Body of pancreas (tissue), 4 donors: ENCODE measurements at regions not wholly inside any gene's neighbourhood (a gene's known extent, or its start where the extent isn't known, plus 50 kb on each side); places are given as distances from the start of the nearest gene placed in this dataset.
A peak's percentile ranks its signal among the peaks of the same experiment; 100 is the strongest.

ENCODE experiments used
- ATAC-seq: fragments of 150-250 bp; one replicate; pipeline ENCODE4 v1.9.1; 2016
- DNase-seq, 4 donors: peaks; one replicate each; pipeline ENCODE4 v3.0.0-alpha.2; 2019
- H3K27ac ChIP-seq, 4 donors: fragments of 200-600 bp; sonication (generic); 1 replicate in 3 of 4; 2 replicates in 1 of 4; pipeline versions ENCODE4 v1.5.1 to v1.6.1; 2016 to 2019; ENCODE audit warnings: mild to moderate bottlenecking in 1 of 4, mixed read lengths in 1 of 4, moderate library complexity in 1 of 4
- H3K27me3 ChIP-seq, 2 donors: fragments of 200-600 bp; sonication (generic); one replicate each; pipeline ENCODE4 v1.6.0; 2016; ENCODE audit warnings: mild to moderate bottlenecking in 1 of 2
- H3K36me3 ChIP-seq, 2 donors: fragments of 200-600 bp; sonication (generic); replicated peaks in 1 of 2; 2 replicates each; pipeline ENCODE4 v1.5.1; 2016; ENCODE audit warnings: low read depth in 2 of 2; ENCODE audit not compliant: insufficient read depth in 1 of 2
- H3K4me1 ChIP-seq: fragments of 200-600 bp; sonication (generic); one replicate; pipeline ENCODE4 v1.6.0; 2016
- H3K4me3 ChIP-seq, 2 donors: fragments of 200-600 bp; sonication (generic); 1 replicate in 1 of 2; 2 replicates in 1 of 2; pipeline ENCODE4 v1.5.1; 2016 to 2019
- H3K9me3 ChIP-seq, 3 donors: fragments of 200-600 bp; sonication (generic); 1 replicate in 2 of 3; 2 replicates in 1 of 3; pipeline ENCODE4 v1.5.1; 2016
- CTCF ChIP-seq, 7 experiments: fragments of 450-650 bp in 4 of 7; fragments of 200-600 bp in 3 of 7; sonication (generic) in 3 of 7; IDR thresholded peaks; one replicate each; pipeline ENCODE4 v1.5.1; 2016 to 2019; ENCODE audit warnings: antibody characterized with exemption in 7 of 7
- POLR2A ChIP-seq, 3 donors: fragments of 450-650 bp; IDR thresholded peaks; one replicate each; pipeline ENCODE4 v1.6.1; 2016; ENCODE audit warnings: antibody characterized with exemption in 3 of 3, mild to moderate bottlenecking in 2 of 3
- WGBS, 2 donors: methylation state at CpG; one replicate each; pipeline ENCODE4 v1.1.5; 2017; 5-methylcytosine and 5-hydroxymethylcytosine counted together
- intact Hi-C: fragments of 100-400 bp; cut with DNase I; formaldehyde crosslinking; loops from one replicate; pipeline ENCODE4 v1.15.1; 2023

DNA sequence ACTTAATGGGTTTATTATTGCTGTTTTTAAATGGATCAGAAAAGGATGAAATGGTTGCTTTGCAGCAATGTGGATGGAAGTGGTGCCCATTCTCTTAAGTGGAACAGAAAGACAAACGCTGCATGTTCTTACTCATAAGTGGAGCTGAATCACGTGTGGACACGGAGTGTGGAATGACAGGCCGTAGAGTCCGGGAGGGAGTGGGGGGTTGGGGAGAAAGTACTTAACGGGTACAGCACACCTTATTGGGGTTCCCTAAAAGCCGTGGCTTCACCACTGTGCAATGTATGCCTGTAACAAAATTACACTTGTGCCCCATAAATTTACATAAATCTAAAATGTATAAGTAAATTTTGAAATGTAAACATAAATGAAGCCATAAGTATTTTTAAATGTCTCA is 64.0 kb upstream of the CTDP1 start:
- Histone ChIP-seq H3K36me3 (no peaks in the 10 kb centered on the region), H3K9me3 (no peaks in the 10 kb centered on the region), H3K4me3 (no peak overlapping the region), H3K27ac (no peak overlapping the region), H3K4me1 (no peaks in the 10 kb centered on the region), H3K27me3 (no peaks in the 10 kb centered on the region)
- intact Hi-C loops, result no loop called here
- ATAC-seq (no peak), DNase-seq (peak in 2 of 4 donors; percentile 2)
- WGBS, 2 donors, result 66 to 69% methylated on average over 7 of the region's 7 CpGs
- TF ChIP-seq CTCF (IDR thresholded peaks at IDR 0.05) (no peak), POLR2A (IDR thresholded peaks at IDR 0.05) (no peak)

DNA sequence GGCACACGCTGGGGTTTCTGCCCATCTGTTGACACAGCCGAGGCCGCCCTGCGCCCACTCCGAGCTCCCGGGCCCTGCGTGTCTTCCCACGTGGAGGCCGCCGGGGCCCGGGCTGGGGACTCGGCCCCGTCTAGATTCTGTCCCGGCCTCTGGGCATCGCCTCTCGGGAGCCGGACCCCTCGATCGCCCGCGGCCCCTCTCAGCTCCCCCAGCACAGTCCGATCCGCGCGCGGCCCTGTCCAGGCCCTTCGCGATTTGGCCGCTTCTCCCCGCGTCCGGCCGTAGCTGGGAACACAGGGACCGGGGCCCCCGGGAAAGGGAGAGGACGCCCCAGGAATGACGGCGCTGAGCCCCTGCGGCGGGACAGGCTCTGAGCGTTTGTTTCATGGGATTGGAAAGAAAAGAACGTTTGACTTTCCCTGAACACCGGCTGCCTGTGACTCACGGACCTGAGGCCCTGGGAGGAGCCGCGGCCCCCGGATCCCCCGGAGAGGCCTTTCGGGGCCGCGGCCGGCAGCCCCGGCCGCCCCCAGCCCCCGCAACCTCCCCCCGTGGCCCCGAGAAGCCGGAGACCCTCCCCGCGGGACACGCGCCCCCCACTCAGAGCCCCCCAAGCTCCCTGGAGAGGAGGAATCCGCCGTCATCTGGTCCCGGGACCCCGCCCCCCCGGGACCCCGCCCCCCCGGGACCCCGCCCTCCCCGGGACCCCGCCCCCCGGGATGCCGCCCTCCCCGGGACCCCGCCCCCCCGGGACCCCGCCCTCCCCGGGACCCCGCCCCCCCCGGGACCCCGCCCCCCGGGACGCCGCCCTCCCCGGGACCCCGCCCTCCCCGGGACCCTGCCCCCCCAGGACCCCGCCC is 62.7 kb upstream of the CTDP1 start:
- TF ChIP-seq CTCF (IDR thresholded peaks at IDR 0.05), result no peak
- TF ChIP-seq POLR2A (IDR thresholded peaks at IDR 0.05), result no peak
- Histone ChIP-seq H3K4me1 (no peaks in the 10 kb centered on the region), H3K4me3 (no peak overlapping the region), H3K36me3 (no peaks in the 10 kb centered on the region), H3K27ac (no peak overlapping the region), H3K27me3 (no peaks in the 10 kb centered on the region), H3K9me3 (no peaks in the 10 kb centered on the region)
- peak; percentile 33 for ATAC-seq
- DNase-seq, result peak in 2 of 4 donors; percentile 3 to 11
- 38 to 54% methylated on average over 12 to 52 of the region's 89 CpGs for WGBS, 2 donors
- intact Hi-C loops, result no loop called here

DNA sequence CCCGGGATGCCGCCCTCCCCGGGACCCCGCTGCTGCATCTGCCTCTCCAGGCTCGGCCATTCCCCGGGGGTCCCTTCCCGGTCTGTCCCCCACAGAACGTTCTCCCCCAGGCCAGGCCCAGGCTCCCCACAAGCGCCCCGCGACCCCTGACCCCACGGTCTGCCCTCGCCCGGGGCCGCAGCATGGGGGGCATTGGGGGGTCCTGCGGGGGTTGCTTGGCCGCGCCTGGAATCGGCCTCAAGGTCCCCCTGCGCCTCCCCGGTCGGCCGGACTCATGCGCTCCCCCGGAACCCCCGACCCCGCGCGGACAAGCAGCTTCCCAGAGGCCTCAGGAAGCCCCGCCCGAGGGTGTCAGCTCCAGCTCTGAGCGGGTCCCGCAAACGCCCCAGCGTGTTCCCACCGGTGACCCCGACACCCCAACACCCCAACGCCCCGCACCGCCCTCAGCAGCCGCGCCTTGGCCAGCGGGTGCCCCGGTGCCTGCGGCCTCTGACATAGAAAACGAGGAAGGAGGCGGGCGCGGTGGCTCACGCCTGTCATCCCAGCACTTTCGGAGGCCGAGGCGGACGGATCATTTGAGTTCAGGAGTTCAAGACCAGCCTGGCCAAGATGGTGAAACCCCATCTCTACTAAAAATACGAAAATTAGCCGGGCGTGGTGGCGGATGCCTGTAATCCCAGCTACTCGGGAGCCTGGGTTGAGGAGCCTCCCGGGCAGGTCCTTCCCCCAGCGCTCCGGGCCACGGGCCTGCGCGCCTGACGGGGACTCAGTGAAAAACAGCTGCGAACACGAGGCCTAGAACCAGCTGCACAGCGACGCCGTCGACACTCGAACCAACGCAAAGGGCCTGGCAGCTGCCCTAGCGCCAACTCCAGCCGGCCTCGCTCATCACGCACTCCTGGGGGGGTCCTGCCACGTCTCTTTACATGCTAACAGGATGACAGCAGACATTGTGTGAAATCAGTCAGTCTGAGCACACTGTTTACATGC is 61.8 kb upstream of the CTDP1 start:
- Histone ChIP-seq H3K4me1 (no peaks in the 10 kb centered on the region), H3K27ac (no peak overlapping the region), H3K9me3 (no peaks in the 10 kb centered on the region), H3K36me3 (no peaks in the 10 kb centered on the region), H3K4me3 (no peak overlapping the region), H3K27me3 (no peaks in the 10 kb centered on the region)
- peak in 1 of 4 donors; percentile 7 for DNase-seq
- 81% methylated on average over 16 to 40 of the region's 79 CpGs for WGBS, 2 donors
- no peak for ATAC-seq
- no peak for TF ChIP-seq POLR2A (IDR thresholded peaks at IDR 0.05)
- no peak for TF ChIP-seq CTCF (IDR thresholded peaks at IDR 0.05)
- intact Hi-C loops, result no loop called here

GRCh38 chr18:79620576-79621165 is 58.9 kb upstream of the CTDP1 start:
- WGBS, 2 donors, result 69 to 73% methylated on average over 20 of the region's 20 CpGs
- Histone ChIP-seq H3K36me3 (no peaks in the 10 kb centered on the region), H3K9me3 (no peaks in the 10 kb centered on the region), H3K27ac (no peak overlapping the region), H3K4me3 (no peak overlapping the region), H3K27me3 (no peaks in the 10 kb centered on the region), H3K4me1 (no peaks in the 10 kb centered on the region)
- DNase-seq (no peak), ATAC-seq (no peak)
- TF ChIP-seq POLR2A (IDR thresholded peaks at IDR 0.05) (no peak), CTCF (IDR thresholded peaks at IDR 0.05) (no peak)
- intact Hi-C loops, result no loop called here
